Ishikawa (cell line): ENCODE measurements at regions not wholly inside any gene's neighbourhood (a gene's known extent, or its start where the extent isn't known, plus 50 kb on each side); places are given as distances from the start of the nearest gene placed in this dataset.

ENCODE experiments used
- CEBPB ChIP-seq: IDR thresholded peaks from 2 replicates; pipeline ENCODE4 v1.6.1; 2012
- EGR1 ChIP-seq: IDR thresholded peaks from 2 replicates; pipeline ENCODE4 v1.6.1; 2012
- EP300 ChIP-seq: IDR thresholded peaks from 2 replicates; pipeline ENCODE4 v1.6.1; 2012; ENCODE audit warnings: borderline replicate concordance
- FOXM1 ChIP-seq: IDR thresholded peaks from 2 replicates; pipeline ENCODE4 v1.6.1; 2012; ENCODE audit warnings: low read depth, borderline replicate concordance
- TAF1 ChIP-seq: IDR thresholded peaks from 2 replicates; pipeline ENCODE4 v1.6.1; 2012; ENCODE audit warnings: low read depth, mild to moderate bottlenecking

DNA sequence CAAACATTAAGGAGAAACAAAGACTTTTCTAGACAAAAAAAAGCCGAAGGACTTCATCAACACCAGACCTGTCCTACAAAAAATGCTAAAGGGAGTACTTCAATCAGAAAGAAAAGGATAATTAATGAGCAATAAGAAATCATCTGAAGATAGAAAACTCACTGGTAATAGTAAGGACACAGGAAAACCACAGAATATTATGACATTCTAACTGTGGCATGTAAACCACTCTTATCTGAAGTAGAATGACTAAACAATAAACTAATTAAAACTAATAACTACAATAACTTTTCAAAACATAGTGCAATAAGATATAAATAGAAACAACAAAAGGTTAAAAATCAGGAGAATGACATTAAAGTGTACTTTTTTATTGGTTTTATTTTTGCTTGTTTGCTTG, 584.5 kb upstream of the CCDC54 start:
- TF ChIP-seq TAF1 (no peak), FOXM1 (no peak), CEBPB (no peak), EGR1 (no peak), EP300 (no peak)
